ENCODE measurements at regions not wholly inside any gene's neighbourhood (a gene's known extent, or its start where the extent isn't known, plus 50 kb on each side); places are given as distances from the start of the nearest gene placed in this dataset.
"Not testable (repeated sequence)": the region's sequence is repeated elsewhere in the genome, so short reads cannot be mapped to it uniquely, and the experiment has no call there.

DNA sequence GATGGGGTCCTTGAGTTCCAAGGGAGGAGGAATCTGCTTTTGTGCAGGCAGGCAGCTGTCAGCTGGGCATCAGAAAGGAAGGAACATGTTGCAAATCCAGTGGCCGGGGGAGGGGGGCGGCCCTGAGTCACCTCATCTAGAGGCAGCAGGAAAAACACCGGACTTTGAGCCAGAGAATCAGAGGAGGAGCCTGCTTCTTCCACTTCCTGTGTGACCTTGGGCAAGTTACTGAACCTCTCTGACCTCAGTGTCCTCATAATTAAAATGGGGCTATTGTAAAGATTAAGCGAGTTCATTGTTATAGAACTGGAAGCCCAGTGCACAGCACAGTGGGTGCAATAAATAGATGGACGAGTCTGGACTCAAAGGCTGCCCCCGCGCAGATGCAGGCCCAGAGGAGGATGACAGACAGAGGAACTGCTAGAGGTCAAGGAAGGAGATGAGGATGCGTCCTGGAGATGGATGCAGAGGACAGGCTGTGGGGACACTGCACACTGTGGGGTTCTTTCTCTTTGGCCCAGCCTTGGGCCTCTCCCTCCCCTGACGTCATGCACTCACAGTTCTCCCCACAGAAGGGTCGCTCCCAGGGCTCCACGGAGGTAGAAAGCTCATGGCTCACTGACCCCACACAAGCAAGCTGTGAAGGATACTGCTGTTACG, 714.3 kb downstream of the MATN1 start:
- TF ChIP-seq POLR2A (IDR thresholded peaks at IDR 0.05; ENCODE audit: low read length), result no peak
- TF ChIP-seq GATA1 (IDR thresholded peaks at IDR 0.05; ENCODE audit: low read depth, low read length), result no peak
- no peak for DNase-seq

DNA sequence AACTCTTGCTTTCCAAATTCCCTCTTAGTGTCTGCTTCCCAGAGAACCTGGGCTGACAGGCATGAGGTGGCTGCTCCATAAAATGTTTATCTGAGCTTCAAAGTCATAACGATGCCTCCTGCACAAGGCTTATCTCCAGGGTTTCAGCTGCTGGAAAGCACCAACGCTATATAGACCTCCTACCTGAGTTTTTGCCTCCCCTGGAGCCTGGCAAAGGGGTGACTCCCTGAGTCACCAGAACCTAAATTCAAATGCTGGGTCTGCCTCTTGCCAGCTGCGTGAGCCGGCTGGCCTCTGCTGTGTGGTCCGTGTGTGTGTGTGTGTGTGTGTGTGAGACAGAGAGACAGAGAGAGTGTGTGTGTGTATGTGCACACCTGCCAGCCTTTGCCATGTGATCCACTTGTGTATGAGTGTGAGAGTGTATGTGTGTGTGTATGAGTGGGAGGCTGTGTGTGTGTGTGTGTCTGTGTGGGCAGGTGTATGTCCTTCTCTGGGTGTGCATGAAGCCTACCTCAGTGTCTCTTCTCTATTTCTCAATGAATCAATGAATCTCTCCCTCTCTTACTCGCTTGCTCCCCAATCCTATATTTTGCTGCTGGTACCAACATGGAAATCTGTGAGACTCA, 714.9 kb downstream of the MATN1 start:
- TF ChIP-seq GATA1 (IDR thresholded peaks at IDR 0.05; ENCODE audit: low read depth, low read length) (no peak), POLR2A (IDR thresholded peaks at IDR 0.05; ENCODE audit: low read length) (no peak)
- DNase-seq, result no peak

DNA sequence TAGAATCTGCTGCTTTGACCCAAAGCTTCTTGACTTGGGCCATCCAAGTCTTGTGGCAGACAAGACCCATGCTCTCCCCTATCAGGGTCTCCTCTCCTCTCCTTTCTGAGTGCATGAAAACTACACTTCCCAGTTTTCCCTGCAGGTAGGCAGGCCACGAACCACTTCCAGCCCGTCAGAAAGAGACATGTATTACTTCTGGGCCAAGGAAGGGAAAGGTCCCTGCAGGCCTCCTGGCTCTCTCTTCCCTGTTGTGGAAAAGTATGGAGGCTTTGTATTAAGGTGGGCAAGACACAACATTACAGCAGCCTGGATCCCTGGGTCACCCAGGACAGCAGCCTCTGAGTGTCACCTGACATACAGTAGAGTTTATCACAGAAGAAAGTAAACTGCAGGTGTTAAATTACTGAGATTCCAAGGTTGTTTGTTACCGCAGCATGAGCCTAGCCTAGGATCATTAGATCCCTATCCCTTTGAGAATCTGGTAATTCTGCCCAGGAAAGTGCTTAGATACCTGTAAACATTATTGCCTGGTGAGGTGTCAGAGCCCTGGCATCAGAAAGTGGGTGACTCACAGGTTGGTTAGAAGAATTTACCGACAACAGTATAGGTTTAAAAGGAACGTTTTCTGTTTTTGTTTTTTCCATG, 717.3 kb downstream of the MATN1 start:
- DNase-seq, result no peak
- TF ChIP-seq GATA1 (IDR thresholded peaks at IDR 0.05; ENCODE audit: low read depth, low read length), result no peak
- TF ChIP-seq POLR2A (IDR thresholded peaks at IDR 0.05; ENCODE audit: low read length), result no peak

DNA sequence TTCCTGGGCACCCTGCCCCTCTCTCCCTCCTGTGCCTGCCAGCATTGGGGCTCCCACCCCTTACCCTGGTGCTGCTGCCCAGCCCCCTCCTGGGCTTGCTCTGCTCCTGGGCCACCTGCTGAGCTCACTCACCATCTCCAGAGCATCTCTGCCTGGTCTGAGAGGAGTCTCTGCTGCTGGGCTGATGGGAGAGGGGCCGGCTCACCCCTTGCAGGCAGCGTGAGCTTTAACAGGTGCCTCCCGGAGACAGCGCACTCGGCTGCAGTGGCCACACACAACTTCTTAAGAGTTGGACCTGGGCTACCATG, 721.7 kb downstream of the MATN1 start:
- no peak for DNase-seq
- TF ChIP-seq POLR2A (IDR thresholded peaks at IDR 0.05; ENCODE audit: low read length) (no peak), GATA1 (IDR thresholded peaks at IDR 0.05; ENCODE audit: low read depth, low read length) (no peak)

DNA sequence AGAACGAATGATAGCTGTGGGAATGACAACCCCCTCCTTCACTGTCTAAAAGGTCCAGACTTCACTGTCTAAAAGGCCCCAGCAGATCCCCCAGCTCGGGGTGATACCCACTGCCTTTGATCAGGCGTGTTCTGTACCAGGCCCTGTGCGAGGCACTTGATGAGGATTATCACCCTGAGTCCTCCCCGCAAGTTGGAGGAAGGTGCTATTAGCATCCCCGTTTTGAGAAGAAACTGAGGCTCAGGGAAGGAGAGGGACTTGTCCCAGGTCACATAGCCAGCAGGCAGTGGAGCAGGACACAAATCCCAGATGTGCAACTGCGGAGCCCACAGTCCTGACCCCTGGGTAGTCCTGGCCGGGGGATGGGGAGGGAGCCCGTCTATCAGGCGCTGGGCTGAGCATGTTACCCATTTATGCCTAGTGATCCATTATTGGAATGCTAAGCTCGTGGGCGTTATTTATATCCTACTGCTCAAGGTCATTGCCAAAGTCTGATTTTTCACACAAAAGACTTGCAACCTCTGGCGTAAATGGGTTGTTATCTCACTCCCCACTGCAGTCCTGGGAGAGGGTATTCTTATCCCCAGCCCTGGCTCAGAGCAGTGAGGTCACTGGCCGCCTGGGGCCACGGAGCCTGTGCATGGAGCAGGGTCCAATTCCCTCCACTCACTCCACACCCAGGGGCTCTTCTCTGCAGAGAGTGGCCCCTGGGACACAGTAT, 722.2 kb downstream of the MATN1 start:
- no peak for DNase-seq
- TF ChIP-seq GATA1 (IDR thresholded peaks at IDR 0.05; ENCODE audit: low read depth, low read length), result no peak
- no peak for TF ChIP-seq POLR2A (IDR thresholded peaks at IDR 0.05; ENCODE audit: low read length)

DNA sequence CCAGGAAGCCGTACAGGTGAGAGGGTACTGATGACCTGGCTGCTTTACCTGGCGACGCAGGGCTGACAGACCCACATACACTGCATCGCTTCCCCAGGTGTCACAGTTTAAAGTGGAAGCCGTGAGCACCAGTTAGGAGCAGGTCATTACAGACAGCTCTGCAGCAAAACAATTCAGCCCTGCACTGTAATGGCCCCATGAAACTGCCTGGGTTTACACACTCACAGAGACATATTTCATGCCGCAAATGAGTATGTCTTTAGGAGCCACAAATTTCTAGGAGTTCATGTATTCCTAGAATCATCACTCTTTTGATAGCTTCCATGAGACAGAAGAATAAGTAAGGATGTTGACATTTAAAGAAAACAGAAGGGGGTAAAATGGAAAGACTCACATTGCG, 723.1 kb downstream of the MATN1 start:
- no peak for TF ChIP-seq POLR2A (IDR thresholded peaks at IDR 0.05; ENCODE audit: low read length)
- no peak for TF ChIP-seq GATA1 (IDR thresholded peaks at IDR 0.05; ENCODE audit: low read depth, low read length)
- DNase-seq, result no peak

DNA sequence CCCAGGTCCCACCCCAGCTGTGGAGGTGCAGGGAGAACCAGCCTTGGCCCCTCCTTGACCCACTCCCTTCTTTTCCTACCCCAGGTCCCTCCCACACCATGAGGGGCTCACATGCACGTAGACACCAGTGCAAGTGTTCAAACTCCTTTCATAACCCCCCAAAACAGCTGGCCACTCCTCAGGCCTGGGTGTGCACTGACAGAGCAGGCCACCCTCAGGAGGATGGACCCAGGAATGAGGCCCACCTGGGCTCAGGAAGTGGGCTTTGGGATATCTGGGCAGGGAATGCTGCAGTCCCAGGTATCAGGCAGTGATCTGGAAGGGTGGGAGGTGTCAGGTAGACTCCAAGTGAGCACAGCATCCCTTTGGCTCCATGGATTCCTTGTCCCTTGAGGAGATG, 723.8 kb downstream of the MATN1 start:
- TF ChIP-seq GATA1 (IDR thresholded peaks at IDR 0.05; ENCODE audit: low read depth, low read length) (no peak), POLR2A (IDR thresholded peaks at IDR 0.05; ENCODE audit: low read length) (no peak)
- no peak for DNase-seq

DNA sequence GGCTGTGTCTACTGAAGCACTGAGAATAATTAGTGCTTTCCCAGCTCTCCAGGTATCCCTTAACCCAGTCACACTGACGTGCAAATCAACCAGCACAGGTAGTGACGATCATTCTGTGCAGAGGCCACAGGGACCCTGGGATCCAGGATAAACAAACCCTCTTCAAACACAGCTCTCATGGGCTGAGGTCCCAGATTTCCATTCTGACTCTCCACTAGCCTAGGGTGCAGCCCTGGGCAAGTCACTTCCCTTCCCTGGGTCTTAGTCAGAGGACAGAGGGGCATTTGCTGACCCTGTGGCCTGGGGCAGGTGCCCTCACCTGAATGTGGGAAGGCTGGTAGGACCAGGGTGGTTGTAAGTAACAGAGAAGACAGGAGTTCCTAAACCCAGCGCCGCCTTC, 724.7 kb downstream of the MATN1 start:
- no peak for TF ChIP-seq POLR2A (IDR thresholded peaks at IDR 0.05; ENCODE audit: low read length)
- no peak for DNase-seq

DNA sequence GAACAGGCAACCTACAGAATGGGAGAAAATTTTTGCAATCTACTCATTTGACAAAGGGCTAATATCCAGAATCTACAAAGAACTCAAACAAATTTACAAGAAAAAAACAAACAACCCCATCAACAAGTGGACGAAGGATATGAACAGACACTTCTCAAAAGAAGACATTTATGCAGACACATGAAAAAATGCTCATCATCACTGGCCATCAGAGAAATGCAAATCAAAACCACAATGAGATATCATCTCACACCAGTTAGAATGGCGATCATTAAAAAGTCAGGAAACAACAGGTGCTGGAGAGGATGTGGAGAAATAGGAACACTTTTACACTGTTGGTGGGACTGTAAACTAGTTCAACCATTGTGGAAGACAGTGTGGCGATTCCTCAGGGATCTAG, 725.6 kb downstream of the MATN1 start:
- not testable (repeated sequence) for DNase-seq

DNA sequence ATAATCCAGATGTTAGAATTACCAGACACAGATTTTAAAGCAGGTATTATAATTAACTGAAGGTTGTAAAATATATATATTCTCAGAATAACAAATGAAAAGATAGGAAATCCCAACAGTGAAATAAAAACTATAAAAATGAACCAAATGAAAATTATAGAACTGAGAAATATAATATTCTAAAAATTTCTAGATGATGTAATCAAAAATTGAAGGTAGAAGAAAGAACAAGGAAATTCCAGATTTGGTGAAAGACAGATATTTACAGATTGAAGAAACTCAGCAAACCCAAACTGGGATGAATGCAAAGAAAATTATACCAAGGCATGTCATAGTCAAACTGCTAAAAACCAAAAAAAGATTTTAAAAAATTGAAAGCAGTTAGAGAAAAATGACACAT, 729.4 kb downstream of the MATN1 start:
- no peak for DNase-seq
- TF ChIP-seq GATA1 (IDR thresholded peaks at IDR 0.05; ENCODE audit: low read depth, low read length) (no peak), POLR2A (IDR thresholded peaks at IDR 0.05; ENCODE audit: low read length) (no peak)

DNA sequence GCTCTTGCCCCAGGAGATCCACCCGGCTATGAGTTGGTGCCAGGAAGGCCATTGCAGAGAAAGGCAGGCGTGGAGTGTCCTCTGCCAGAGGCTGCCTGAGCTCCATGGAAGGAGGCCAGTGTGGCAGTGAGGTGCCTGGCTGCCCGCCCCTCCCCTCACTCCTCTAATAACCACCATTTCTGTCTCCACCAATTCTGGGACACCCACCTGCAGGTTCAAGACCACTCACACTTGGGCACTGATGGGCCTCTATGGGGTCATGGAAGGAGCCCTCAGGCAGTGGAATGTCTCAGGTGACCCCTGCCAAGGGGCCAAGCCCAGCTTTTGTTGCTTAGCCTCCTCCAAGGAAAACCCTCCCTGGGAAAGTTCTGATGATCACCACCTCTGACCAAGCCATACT, 731.6 kb downstream of the MATN1 start:
- TF ChIP-seq POLR2A (IDR thresholded peaks at IDR 0.05; ENCODE audit: low read length) (no peak), GATA1 (IDR thresholded peaks at IDR 0.05; ENCODE audit: low read depth, low read length) (no peak)
- DNase-seq, result no peak

DNA sequence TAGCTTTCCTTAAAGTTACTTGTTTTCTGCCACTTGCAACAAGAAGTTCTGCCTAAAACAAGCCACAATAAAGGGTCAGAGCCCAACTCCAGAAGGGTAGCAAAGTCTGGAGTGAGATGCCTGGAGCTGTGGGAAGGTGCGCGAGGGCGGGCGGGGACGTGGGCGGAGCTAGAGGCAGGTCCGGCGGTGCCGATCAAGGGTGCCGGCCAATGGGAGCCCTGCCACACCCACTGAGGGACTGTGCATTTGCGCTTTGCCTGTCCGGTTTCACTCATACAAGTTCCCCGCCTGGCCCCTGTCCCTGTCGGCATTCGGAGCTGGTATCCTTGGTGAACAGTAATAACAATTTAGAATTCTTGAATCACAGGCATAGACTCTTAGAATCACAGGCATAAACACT, 732.4 kb downstream of the MATN1 start:
- TF ChIP-seq POLR2A (IDR thresholded peaks at IDR 0.05; ENCODE audit: low read length) (no peak), GATA1 (IDR thresholded peaks at IDR 0.05; ENCODE audit: low read depth, low read length) (no peak)
- no peak for DNase-seq

DNA sequence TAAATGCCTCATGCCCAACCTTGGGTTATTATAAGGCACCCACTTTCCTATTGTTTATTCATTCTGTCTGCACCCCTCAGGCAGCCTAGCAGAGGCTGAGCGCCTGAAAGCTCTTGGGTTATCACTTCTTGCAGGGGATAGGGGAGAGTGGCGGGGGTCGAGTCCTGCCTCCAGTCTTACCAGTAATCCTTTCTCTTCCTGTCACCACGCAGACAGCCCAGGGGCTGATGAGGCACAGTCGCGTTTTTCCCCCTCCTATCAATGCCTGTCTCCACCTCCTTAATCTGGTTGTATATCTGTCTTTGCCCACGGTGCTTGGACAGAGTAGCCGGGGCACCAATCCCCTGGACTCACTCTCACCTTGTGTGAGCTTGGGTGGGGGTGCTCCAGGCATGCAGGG, 733.1 kb downstream of the MATN1 start:
- no peak for DNase-seq
- no peak for TF ChIP-seq GATA1 (IDR thresholded peaks at IDR 0.05; ENCODE audit: low read depth, low read length)
- TF ChIP-seq POLR2A (IDR thresholded peaks at IDR 0.05; ENCODE audit: low read length), result no peak

DNA sequence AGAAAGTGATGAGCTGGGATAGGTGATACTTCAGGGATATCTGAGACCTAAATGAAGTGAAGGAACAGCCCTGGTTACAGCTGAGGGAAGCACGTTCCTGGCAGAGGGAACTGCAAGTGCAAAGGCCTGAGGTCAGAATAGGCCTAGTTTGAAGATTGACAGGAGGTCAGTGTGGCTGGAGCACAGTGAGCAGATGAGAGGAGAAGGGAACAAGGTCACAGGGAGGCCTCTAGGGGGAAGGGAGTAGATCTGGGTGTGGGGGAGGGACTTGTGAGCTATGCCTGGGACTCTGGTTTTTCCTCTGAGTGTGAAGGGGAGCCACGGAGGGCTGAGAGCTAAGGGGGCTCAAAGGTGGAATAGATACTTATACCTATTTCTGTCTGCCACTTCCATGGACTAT, 736.4 kb downstream of the MATN1 start:
- TF ChIP-seq GATA1 (IDR thresholded peaks at IDR 0.05; ENCODE audit: low read depth, low read length) (no peak), POLR2A (IDR thresholded peaks at IDR 0.05; ENCODE audit: low read length) (no peak)
- DNase-seq, result no peak

DNA sequence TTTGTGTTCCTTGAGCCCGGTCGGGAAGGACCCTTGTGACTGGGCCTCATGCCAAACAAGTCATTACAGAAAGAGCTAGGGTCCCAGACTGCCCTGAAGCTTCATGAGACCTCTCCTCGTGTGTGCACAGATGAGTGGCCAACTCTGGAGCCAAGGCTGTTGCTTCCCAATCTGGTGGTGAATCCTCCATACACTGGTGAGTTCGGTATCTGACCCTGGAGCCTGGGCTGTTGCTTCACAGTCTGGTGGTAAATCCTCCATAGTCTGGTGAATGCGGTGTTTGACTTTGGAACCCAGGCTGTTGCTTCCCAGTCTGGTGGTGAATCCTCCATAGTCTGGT, 737.8 kb downstream of the MATN1 start:
- no peak for DNase-seq
- TF ChIP-seq POLR2A (IDR thresholded peaks at IDR 0.05; ENCODE audit: low read length), result no peak
- TF ChIP-seq GATA1 (IDR thresholded peaks at IDR 0.05; ENCODE audit: low read depth, low read length), result no peak

Measured in erythroblast (primary cell).